ENCODE measurements at regions not wholly inside any gene's neighbourhood (a gene's known extent, or its start where the extent isn't known, plus 50 kb on each side); places are given as distances from the start of the nearest gene placed in this dataset.
A peak's percentile ranks its signal among the peaks of the same experiment; 100 is the strongest.
"Not testable (repeated sequence)": the region's sequence is repeated elsewhere in the genome, so short reads cannot be mapped to it uniquely, and the experiment has no call there.

GRCh38 chr2:72024451-72025175, 123.0 kb downstream of the CYP26B1 start:
- no peak for DNase-seq (ENCODE audit: insufficient read length, low spot score)
- FAIRE-seq: no peak
- TF ChIP-seq POLR2A (IDR thresholded peaks at IDR 0.05; ENCODE audit: low read depth, low read length): no peak

DNA sequence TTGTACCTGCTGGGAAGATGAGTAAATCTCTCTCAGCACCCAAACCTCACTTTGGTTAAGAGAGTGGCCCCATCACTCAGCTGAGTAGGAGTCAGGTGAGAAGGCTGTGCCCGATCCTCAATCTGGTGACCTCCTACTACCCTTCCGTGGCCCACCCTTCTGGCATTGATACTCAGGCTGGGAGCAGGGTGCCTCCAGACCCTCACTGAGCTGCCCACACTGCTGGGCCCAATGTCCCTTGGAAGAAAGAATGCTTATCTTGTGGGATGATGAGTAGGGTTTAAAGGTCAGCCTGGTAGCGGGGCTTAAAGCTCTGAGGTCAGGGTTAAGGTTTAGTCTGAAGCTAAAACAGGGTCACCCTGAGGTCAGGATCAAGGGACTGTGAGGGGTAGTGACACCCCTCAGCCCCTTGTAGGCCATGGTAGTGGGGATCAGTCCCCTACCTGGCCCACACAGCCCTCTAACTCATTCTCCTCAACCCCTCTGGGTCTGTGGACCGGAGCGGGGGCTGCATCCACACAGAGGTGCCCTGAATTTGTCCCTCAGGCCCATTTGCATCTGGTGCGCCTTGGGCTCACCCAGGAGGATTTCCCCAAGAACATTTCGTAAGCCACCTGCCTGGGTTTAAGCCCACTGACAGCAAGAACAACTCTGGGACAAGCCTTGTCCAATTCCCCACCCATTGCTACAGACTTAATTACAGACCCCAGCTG, 123.8 kb downstream of the CYP26B1 start:
- no peak for TF ChIP-seq POLR2A (IDR thresholded peaks at IDR 0.05; ENCODE audit: low read depth, low read length)
- DNase-seq (ENCODE audit: insufficient read length, low spot score): no peak
- no peak for FAIRE-seq

- FAIRE-seq: not testable (repeated sequence)
These were observed 126.3 kb downstream of the CYP26B1 start for GRCh38 chr2:72021371-72021770.

DNA sequence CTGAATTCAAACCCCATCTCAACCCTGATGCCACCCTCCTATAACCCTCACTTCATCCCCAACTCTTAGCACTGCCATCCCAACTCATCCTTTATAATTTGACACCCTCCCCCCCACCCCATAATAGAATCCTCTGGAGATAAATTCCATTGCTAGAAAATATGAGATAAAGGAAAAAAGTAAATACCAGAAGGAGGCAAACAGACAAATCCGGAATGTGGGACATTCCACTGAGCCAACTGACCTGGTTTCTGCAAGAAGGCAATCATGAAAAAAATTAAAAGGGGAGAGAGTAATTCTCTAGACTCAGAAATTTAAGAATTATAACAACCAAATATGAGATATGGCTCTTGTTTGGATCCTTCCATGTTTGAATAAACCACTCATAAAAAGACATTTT, 132.4 kb downstream of the CYP26B1 start:
- DNase-seq (ENCODE audit: insufficient read length, low spot score) (no peak), FAIRE-seq (no peak)
- TF ChIP-seq POLR2A (IDR thresholded peaks at IDR 0.05; ENCODE audit: low read depth, low read length): no peak

More at GRCh38 chr2:72021371-72021770, 126.3 kb downstream of the CYP26B1 start:
- DNase-seq (ENCODE audit: insufficient read length, low spot score): not testable (repeated sequence)

- FAIRE-seq (no peak), DNase-seq (ENCODE audit: insufficient read length, low spot score) (no peak)
- TF ChIP-seq POLR2A (IDR thresholded peaks at IDR 0.05; ENCODE audit: low read depth, low read length): no peak
These were observed 132.8 kb downstream of the CYP26B1 start for GRCh38 chr2:72014831-72015230.

GRCh38 chr2:72013726-72014125, 133.9 kb downstream of the CYP26B1 start:
- FAIRE-seq (no peak), DNase-seq (ENCODE audit: insufficient read length, low spot score) (no peak)
- TF ChIP-seq POLR2A (IDR thresholded peaks at IDR 0.05; ENCODE audit: low read depth, low read length): no peak

GRCh38 chr2:72012886-72013574, 134.6 kb downstream of the CYP26B1 start:
- no peak for FAIRE-seq
- DNase-seq (ENCODE audit: insufficient read length, low spot score): peak; percentile 16
- TF ChIP-seq POLR2A (IDR thresholded peaks at IDR 0.05; ENCODE audit: low read depth, low read length): no peak

GRCh38 chr2:72011791-72012190, 135.9 kb downstream of the CYP26B1 start:
- FAIRE-seq: no peak
- no peak for DNase-seq (ENCODE audit: insufficient read length, low spot score)
- no peak for TF ChIP-seq POLR2A (IDR thresholded peaks at IDR 0.05; ENCODE audit: low read depth, low read length)

GRCh38 chr2:72011370-72011689, 136.3 kb downstream of the CYP26B1 start:
- TF ChIP-seq POLR2A (IDR thresholded peaks at IDR 0.05; ENCODE audit: low read depth, low read length): no peak
- FAIRE-seq: no peak
- no peak for DNase-seq (ENCODE audit: insufficient read length, low spot score)

- no peak for TF ChIP-seq POLR2A (IDR thresholded peaks at IDR 0.05; ENCODE audit: low read depth, low read length)
- FAIRE-seq: no peak
- no peak for DNase-seq (ENCODE audit: insufficient read length, low spot score)
These were observed 136.9 kb downstream of the CYP26B1 start for GRCh38 chr2:72010647-72011369.

- TF ChIP-seq POLR2A (IDR thresholded peaks at IDR 0.05; ENCODE audit: low read depth, low read length): no peak
- DNase-seq (ENCODE audit: insufficient read length, low spot score) (no peak), FAIRE-seq (no peak)
These were observed 139.1 kb downstream of the CYP26B1 start for GRCh38 chr2:72008608-72009007.

DNA sequence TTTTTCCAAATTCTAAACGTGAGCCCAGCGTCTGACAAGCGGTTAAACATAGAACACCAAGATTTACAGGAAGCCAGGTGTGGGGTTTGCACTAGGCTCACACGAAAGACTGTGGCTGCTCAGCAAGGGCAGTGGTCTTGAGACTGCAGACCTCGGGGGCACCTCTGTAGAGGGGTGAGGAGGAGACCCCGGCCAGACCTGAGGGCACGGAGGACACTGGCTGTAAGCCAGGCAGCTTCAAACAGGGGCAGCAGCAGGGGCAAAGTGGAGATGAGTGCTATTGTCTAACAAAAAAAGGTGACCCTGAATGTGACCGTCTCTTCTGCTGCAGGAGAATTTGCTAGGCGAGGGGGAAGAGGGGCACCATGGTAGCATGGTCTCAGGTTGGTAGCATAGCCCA, 140.3 kb downstream of the CYP26B1 start:
- DNase-seq (ENCODE audit: insufficient read length, low spot score) (no peak), FAIRE-seq (no peak)
- TF ChIP-seq POLR2A (IDR thresholded peaks at IDR 0.05; ENCODE audit: low read depth, low read length): no peak

- no peak for DNase-seq (ENCODE audit: insufficient read length, low spot score)
- TF ChIP-seq POLR2A (IDR thresholded peaks at IDR 0.05; ENCODE audit: low read depth, low read length): no peak
- no peak for FAIRE-seq
These were observed 141.4 kb downstream of the CYP26B1 start for GRCh38 chr2:72006188-72006736.

DNA sequence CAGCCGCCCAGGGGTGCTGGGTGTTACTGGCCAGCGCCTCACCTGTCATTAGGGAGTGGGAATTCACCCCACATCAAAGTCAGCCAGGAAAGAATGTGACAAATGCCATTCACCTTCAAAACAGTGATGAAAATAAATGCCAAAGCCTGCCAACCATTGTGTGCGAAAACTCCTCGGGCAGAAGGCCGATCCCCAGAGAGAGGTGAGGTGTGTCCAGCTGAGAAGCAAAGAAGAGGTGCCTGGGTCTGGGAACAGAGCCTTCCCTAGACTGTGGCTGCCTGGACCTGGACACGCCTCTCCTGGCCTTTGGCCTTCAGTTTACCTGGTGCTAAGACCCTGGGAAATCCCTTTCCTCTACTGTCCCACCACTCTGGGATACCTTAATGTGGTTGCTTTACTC, 142.7 kb downstream of the CYP26B1 start:
- FAIRE-seq (no peak), DNase-seq (ENCODE audit: insufficient read length, low spot score) (no peak)
- no peak for TF ChIP-seq POLR2A (IDR thresholded peaks at IDR 0.05; ENCODE audit: low read depth, low read length)

Data from H54 (cell line).